IMR-90 (cell line): ENCODE measurements at regions not wholly inside any gene's neighbourhood (a gene's known extent, or its start where the extent isn't known, plus 50 kb on each side); places are given as distances from the start of the nearest gene placed in this dataset.

Experiments
- ATAC-seq: fragments of 200-7000 bp; cut with Tn5 transposase; 2 replicates; pipeline ENCODE4 v1.9.1; 2020; ENCODE audit warnings: low read depth, mild to moderate bottlenecking, moderate library complexity
- BruUV-seq: library from RNA; stranded (reverse); fragments of 400-500 nt; replicated peaks from 2 replicates; lab custom pipeline; 2021; lab: Mats Ljungman, UMichigan
- CTCF ChIA-PET: fragments of 300-600 bp; formaldehyde crosslinking; extraction: SDS; loops from one replicate; lab custom pipeline; 2021; ENCODE audit warnings: antibody characterized with exemption; lab: Yijun Ruan, JAX
- POLR2A ChIA-PET: fragments of 300-600 bp; sonication (Branson Sonifier 250); formaldehyde crosslinking; loops from one replicate; lab custom pipeline; 2022; ENCODE audit warnings: antibody characterized with exemption; ENCODE audit not compliant: unreplicated experiment; lab: Charles Lee
- DNase-seq: peaks from one replicate; pipeline ENCODE4 v3.0.0; 2013
- H2AFZ ChIP-seq: replicated peaks from 2 replicates; pipeline ENCODE3; 2013; ENCODE audit warnings: low read length, mild to moderate bottlenecking; ENCODE audit not compliant: poor library complexity
- H2AK5ac ChIP-seq: 2 replicates; pipeline ENCODE4 v1.6.1; 2013; ENCODE audit warnings: low read depth, low read length, inconsistent platforms
- H2AK9ac ChIP-seq: replicated peaks from 2 replicates; pipeline ENCODE3; 2013; ENCODE audit warnings: mild to moderate bottlenecking, low read depth, low read length, moderate library complexity; ENCODE audit not compliant: poor library complexity
- H2BK120ac ChIP-seq: 2 replicates; pipeline ENCODE4 v1.6.1; 2013; ENCODE audit warnings: low read depth, low read length, inconsistent platforms
- H2BK15ac ChIP-seq: 3 replicates; pipeline ENCODE4 v1.6.1; 2013; ENCODE audit warnings: low read depth, low read length, inconsistent platforms
- H2BK20ac ChIP-seq: 2 replicates; pipeline ENCODE4 v1.6.1; 2013; ENCODE audit warnings: low read depth, mild to moderate bottlenecking, inconsistent platforms, low read length, moderate library complexity
- H2BK5ac ChIP-seq: 2 replicates; pipeline ENCODE4 v1.6.1; 2013; ENCODE audit warnings: mild to moderate bottlenecking, low read depth, low read length, inconsistent platforms; ENCODE audit not compliant: poor library complexity, severe bottlenecking
- H3K14ac ChIP-seq: replicated peaks from 2 replicates; pipeline ENCODE4 v1.6.1; 2013; ENCODE audit warnings: low read depth, low read length, inconsistent platforms
- H3K18ac ChIP-seq: 2 replicates; pipeline ENCODE4 v1.6.1; 2013; ENCODE audit warnings: low read depth, low read length, control low read depth
- H3K23ac ChIP-seq: 2 replicates; pipeline ENCODE4 v1.6.1; 2013; ENCODE audit warnings: low read depth, low read length, inconsistent platforms
- H3K27ac ChIP-seq: 2 replicates; pipeline ENCODE4 v1.5.1; 2013; ENCODE audit warnings: mild to moderate bottlenecking, control low read depth, low read length; ENCODE audit not compliant: insufficient read depth
- H3K27me3 ChIP-seq: 2 replicates; pipeline ENCODE4 v1.6.1; 2013; ENCODE audit warnings: low read length; ENCODE audit not compliant: control insufficient read depth, insufficient read depth
- H3K36me3 ChIP-seq: 2 replicates; pipeline ENCODE4 v1.6.1; 2013; ENCODE audit warnings: low read length, mixed read lengths; ENCODE audit not compliant: control insufficient read depth, insufficient read depth
- H3K4ac ChIP-seq: 2 replicates; pipeline ENCODE4 v1.6.1; 2013; ENCODE audit warnings: low read depth, low read length, inconsistent platforms
- H3K4me1 ChIP-seq: 2 replicates; pipeline ENCODE4 v1.6.1; 2013; ENCODE audit warnings: low read length, mixed read lengths; ENCODE audit not compliant: control insufficient read depth, insufficient read depth
- H3K4me2 ChIP-seq: 2 replicates; pipeline ENCODE4 v1.6.1; 2013; ENCODE audit warnings: low read depth, mild to moderate bottlenecking, control low read depth, low read length, moderate library complexity
- H3K4me3 ChIP-seq: 2 replicates; pipeline ENCODE4 v1.5.1; 2013; ENCODE audit warnings: low read depth, mild to moderate bottlenecking, control low read depth, low read length, moderate library complexity; ENCODE audit not compliant: insufficient read depth
- H3K56ac ChIP-seq: 2 replicates; pipeline ENCODE4 v1.6.1; 2013; ENCODE audit warnings: low read length, inconsistent platforms; ENCODE audit not compliant: insufficient read depth; ENCODE audit errors: extremely low read depth
- H3K79me1 ChIP-seq, 2 experiments: 2 replicates each; pipeline ENCODE4 v1.6.1; 2013; ENCODE audit warnings: low read length in 2 of 2, inconsistent platforms in 1 of 2, low read depth in 1 of 2
- H3K9ac ChIP-seq: 2 replicates; pipeline ENCODE4 v1.6.1; 2013; ENCODE audit warnings: low read depth, low read length, control low read depth
- H3K9me1 ChIP-seq: 2 replicates; pipeline ENCODE4 v1.6.1; 2013; ENCODE audit warnings: low read length, inconsistent platforms; ENCODE audit not compliant: insufficient read depth
- H3K9me3 ChIP-seq: 2 replicates; pipeline ENCODE4 v1.6.1; 2013; ENCODE audit warnings: low read length; ENCODE audit not compliant: control insufficient read depth, insufficient read depth
- H4K20me1 ChIP-seq: 2 replicates; pipeline ENCODE4 v1.6.1; 2013; ENCODE audit warnings: low read length, inconsistent platforms; ENCODE audit not compliant: insufficient read depth
- H4K5ac ChIP-seq: 2 replicates; pipeline ENCODE4 v1.6.1; 2013; ENCODE audit warnings: mild to moderate bottlenecking, low read depth, low read length, control low read depth
- H4K8ac ChIP-seq, 2 experiments: 2 replicates each; pipeline ENCODE4 v1.6.1; 2013; ENCODE audit warnings: low read depth in 2 of 2, low read length in 2 of 2, control low read depth in 1 of 2, inconsistent platforms in 1 of 2
- H4K91ac ChIP-seq: 2 replicates; pipeline ENCODE4 v1.6.1; 2013; ENCODE audit warnings: low read depth, low read length, inconsistent platforms; ENCODE audit not compliant: insufficient read depth
- NFE2L2 ChIP-seq: fragments of 150-350 bp; IDR thresholded peaks from 2 replicates; pipeline ENCODE4 v1.6.1; 2016; ENCODE audit warnings: low read depth, mild to moderate bottlenecking, low read length
- WGBS, 2 experiments: methylation state at CpG; one replicate each; pipeline versions ENCODE4 v1.1.5 to v1.1.7; 2013; ENCODE audit warnings: missing lambda C conversion rate in 2 of 2; ENCODE audit not compliant: insufficient read length in 1 of 2; ENCODE audit errors: extremely low coverage in 2 of 2; 5-methylcytosine and 5-hydroxymethylcytosine counted together
- dilution Hi-C: fragments of 300-500 bp; cut with HindIII; formaldehyde crosslinking; loops from one replicate; pipeline ENCODE4 v1.14.3; 2018; ENCODE audit warnings: low sequenced_read_pairs; ENCODE audit not compliant: unreplicated experiment
- in situ Hi-C: fragments of 300-500 bp; cut with MboI; formaldehyde crosslinking; loops from 3 replicates; pipeline ENCODE4 v1.14.3; 2019; ENCODE audit warnings: low sequenced_read_pairs, inconsistent platforms, mixed read lengths
- intact Hi-C: fragments of 100-400 bp; cut with micrococcal nuclease; formaldehyde crosslinking; loops from 2 replicates; pipeline ENCODE4 v1.10.0; 2022

GRCh38 chr2:76027761-76028160, 317.0 kb upstream of the GCFC2 start:
- H3K9me3 ChIP-seq, result no peaks in the 10 kb centered on the region
- no peak for TF ChIP-seq NFE2L2
- no peak overlapping the region for H3K23ac ChIP-seq
- H3K56ac ChIP-seq, result no peak overlapping the region
- WGBS, 2 experiments, result no CpG with 5 or more reads among the region's 1 CpG
- no peaks in the 10 kb centered on the region for H3K79me1 ChIP-seq
- H3K14ac ChIP-seq, result no peak overlapping the region
- intact Hi-C loops (no loop called here), dilution Hi-C loops (no loop called here), in situ Hi-C loops (no loop called here)
- no peak overlapping the region for H2BK20ac ChIP-seq
- no peaks in the 10 kb centered on the region for H4K20me1 ChIP-seq
- H3K36me3 ChIP-seq, result no peaks in the 10 kb centered on the region
- no peaks in the 10 kb centered on the region for H3K27me3 ChIP-seq
- no peak overlapping the region for H2AK5ac ChIP-seq
- H2AFZ ChIP-seq, result no peak overlapping the region
- H3K9ac ChIP-seq, result no peak overlapping the region
- no peak overlapping the region for H3K4me3 ChIP-seq
- no peak overlapping the region for H2BK15ac ChIP-seq
- no peak overlapping the region for H2BK5ac ChIP-seq
- H4K5ac ChIP-seq, result no peak overlapping the region
- no peak overlapping the region for H2BK120ac ChIP-seq
- ChIA-PET CTCF (no interaction called here), POLR2A (no interaction called here)
- H3K4me1 ChIP-seq, result no peaks in the 10 kb centered on the region
- H3K18ac ChIP-seq, result no peak overlapping the region
- no peak overlapping the region for H4K91ac ChIP-seq
- no peak overlapping the region for H3K4ac ChIP-seq
- H3K27ac ChIP-seq, result no peak overlapping the region
- ATAC-seq (no peak), DNase-seq (no peak)
- no TSS peak for BruUV-seq
- no peak overlapping the region for H3K4me2 ChIP-seq
- H3K9me1 ChIP-seq, result no peaks in the 10 kb centered on the region
- H2AK9ac ChIP-seq, result no peak overlapping the region
- H4K8ac ChIP-seq, result no peak overlapping the region
